HFFc6 (cell line): ENCODE measurements at regions not wholly inside any gene's neighbourhood (a gene's known extent, or its start where the extent isn't known, plus 50 kb on each side); places are given as distances from the start of the nearest gene placed in this dataset.

Source experiments
- DNase-seq: peaks from one replicate; pipeline ENCODE4 v3.0.0-alpha.2; 2018
- H3K27ac Mint-ChIP-seq: 2 replicates; pipeline ENCODE4 v1.8.0; 2020; ENCODE audit warnings: mild to moderate bottlenecking, mixed read lengths
- H3K27me3 Mint-ChIP-seq: 2 replicates; pipeline ENCODE4 v1.8.0; 2021; ENCODE audit warnings: mild to moderate bottlenecking, moderate library complexity, mixed read lengths; ENCODE audit not compliant: insufficient read depth
- H3K36me3 Mint-ChIP-seq: 2 replicates; pipeline ENCODE4 v1.8.0; 2021; ENCODE audit warnings: low read depth, mixed read lengths
- H3K4me1 Mint-ChIP-seq: 2 replicates; pipeline ENCODE4 v1.8.0; 2020; ENCODE audit warnings: low read depth, mixed read lengths
- H3K4me3 Mint-ChIP-seq: 2 replicates; pipeline ENCODE4 v1.8.0; 2020; ENCODE audit warnings: mild to moderate bottlenecking, moderate library complexity, mixed read lengths
- H3K9me3 Mint-ChIP-seq: 2 replicates; pipeline ENCODE4 v1.8.0; 2020; ENCODE audit warnings: mild to moderate bottlenecking, mixed read lengths
- TF ChIP-seq, protein P1 (sequence below): fragments of 200-600 bp; sonication (generic); IDR thresholded peaks from 2 replicates; pipeline ENCODE4 v1.5.0; 2021; ENCODE audit warnings: antibody characterized with exemption, mild to moderate bottlenecking

GRCh38 chr11:116525961-116526495, 246.8 kb downstream of the BUD13 start:
- H3K27me3 Mint-ChIP-seq: no peaks in the 10 kb centered on the region; the same call in none of the 2 replicates
- DNase-seq: no peak

GRCh38 chr11:116519499-116519898, 253.3 kb downstream of the BUD13 start:
- H3K9me3 Mint-ChIP-seq: peaks cover 10% of the 10 kb centered on the region
- no peak overlapping the region for H3K4me3 Mint-ChIP-seq
- no peak for DNase-seq
- no peaks in the 10 kb centered on the region for H3K36me3 Mint-ChIP-seq
- peaks cover 4% of the 10 kb centered on the region; the same call in 1 of the 2 replicates for H3K27me3 Mint-ChIP-seq
- H3K27ac Mint-ChIP-seq: no peak overlapping the region
- TF ChIP-seq, protein P1, sequence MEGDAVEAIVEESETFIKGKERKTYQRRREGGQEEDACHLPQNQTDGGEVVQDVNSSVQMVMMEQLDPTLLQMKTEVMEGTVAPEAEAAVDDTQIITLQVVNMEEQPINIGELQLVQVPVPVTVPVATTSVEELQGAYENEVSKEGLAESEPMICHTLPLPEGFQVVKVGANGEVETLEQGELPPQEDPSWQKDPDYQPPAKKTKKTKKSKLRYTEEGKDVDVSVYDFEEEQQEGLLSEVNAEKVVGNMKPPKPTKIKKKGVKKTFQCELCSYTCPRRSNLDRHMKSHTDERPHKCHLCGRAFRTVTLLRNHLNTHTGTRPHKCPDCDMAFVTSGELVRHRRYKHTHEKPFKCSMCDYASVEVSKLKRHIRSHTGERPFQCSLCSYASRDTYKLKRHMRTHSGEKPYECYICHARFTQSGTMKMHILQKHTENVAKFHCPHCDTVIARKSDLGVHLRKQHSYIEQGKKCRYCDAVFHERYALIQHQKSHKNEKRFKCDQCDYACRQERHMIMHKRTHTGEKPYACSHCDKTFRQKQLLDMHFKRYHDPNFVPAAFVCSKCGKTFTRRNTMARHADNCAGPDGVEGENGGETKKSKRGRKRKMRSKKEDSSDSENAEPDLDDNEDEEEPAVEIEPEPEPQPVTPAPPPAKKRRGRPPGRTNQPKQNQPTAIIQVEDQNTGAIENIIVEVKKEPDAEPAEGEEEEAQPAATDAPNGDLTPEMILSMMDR: no peak
- no peaks in the 10 kb centered on the region for H3K4me1 Mint-ChIP-seq

More at GRCh38 chr11:116525961-116526495, 246.8 kb downstream of the BUD13 start:
- Mint-ChIP-seq H3K36me3 (no peaks in the 10 kb centered on the region), H3K9me3 (peaks cover 8% of the 10 kb centered on the region), H3K4me1 (no peaks in the 10 kb centered on the region), H3K4me3 (no peak overlapping the region), H3K27ac (no peak overlapping the region)
- TF ChIP-seq, protein P1: no peak

- Mint-ChIP-seq H3K36me3 (no peaks in the 10 kb centered on the region), H3K27ac (no peak overlapping the region), H3K9me3 (peaks cover 17% of the 10 kb centered on the region), H3K4me1 (no peaks in the 10 kb centered on the region), H3K27me3 (peaks cover 4% of the 10 kb centered on the region; the same call in 1 of the 2 replicates), H3K4me3 (no peak overlapping the region)
- DNase-seq: no peak
- TF ChIP-seq, protein P1: no peak
Observed at GRCh38 chr11:116518141-116518540, 254.6 kb downstream of the BUD13 start.

DNA sequence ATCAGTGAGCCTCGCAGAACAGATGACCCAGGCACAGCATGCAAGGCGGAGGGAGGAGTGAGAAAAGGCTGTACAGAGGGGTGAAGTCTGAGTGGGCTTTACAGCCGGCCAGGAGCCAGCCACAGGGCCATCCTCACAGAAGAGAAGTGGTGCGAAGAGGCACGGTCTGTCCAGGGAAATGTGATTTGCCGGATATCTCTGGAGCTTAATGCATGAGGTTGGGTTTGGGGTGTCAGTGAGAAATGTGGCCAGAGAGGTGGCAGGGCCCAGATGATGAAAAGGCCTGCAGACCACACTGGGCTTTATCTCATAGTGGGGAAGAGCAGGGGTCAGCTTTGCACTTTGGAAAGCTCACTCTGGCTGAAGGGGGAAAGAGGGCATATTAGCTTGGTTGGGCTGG, 255.2 kb downstream of the BUD13 start:
- no peak overlapping the region for H3K4me3 Mint-ChIP-seq
- H3K27ac Mint-ChIP-seq: no peak overlapping the region
- TF ChIP-seq, protein P1: no peak
- peaks cover 4% of the 10 kb centered on the region; the same call in 1 of the 2 replicates for H3K27me3 Mint-ChIP-seq
- no peaks in the 10 kb centered on the region for H3K4me1 Mint-ChIP-seq
- no peak for DNase-seq
- H3K36me3 Mint-ChIP-seq: no peaks in the 10 kb centered on the region
- peaks cover 19% of the 10 kb centered on the region for H3K9me3 Mint-ChIP-seq

DNA sequence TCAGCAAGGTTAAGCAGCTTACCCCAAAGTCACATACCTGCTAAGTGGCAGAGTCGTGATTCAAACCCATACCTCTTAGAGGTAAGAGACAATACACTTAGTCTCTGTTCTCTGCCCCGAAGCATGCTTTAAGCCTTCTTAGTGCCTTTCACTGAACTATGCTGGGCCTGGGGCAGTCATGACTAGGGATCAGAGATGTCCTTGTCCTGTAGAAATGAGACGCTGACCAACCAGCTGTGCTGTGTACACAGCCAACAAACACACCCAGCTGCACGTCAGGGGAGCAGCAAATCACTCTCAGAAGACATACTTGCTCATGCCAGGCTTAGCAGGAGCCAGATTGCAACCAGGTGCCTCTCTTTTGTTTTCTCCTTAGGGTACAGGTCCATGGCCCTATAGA, 255.7 kb downstream of the BUD13 start:
- no peaks in the 10 kb centered on the region for H3K4me1 Mint-ChIP-seq
- no peak overlapping the region for H3K4me3 Mint-ChIP-seq
- H3K27ac Mint-ChIP-seq: no peak overlapping the region
- DNase-seq: no peak
- H3K27me3 Mint-ChIP-seq: peaks cover 4% of the 10 kb centered on the region; the same call in 1 of the 2 replicates
- no peaks in the 10 kb centered on the region for H3K36me3 Mint-ChIP-seq
- TF ChIP-seq, protein P1: no peak
- H3K9me3 Mint-ChIP-seq: peaks cover 19% of the 10 kb centered on the region
